HEK293T (cell line): ENCODE measurements at regions not wholly inside any gene's neighbourhood (a gene's known extent, or its start where the extent isn't known, plus 50 kb on each side); places are given as distances from the start of the nearest gene placed in this dataset.

Experiments
- BHLHE40 ChIP-seq: fragments of 450-650 bp; IDR thresholded peaks from 2 replicates; pipeline ENCODE4 v1.6.1; 2016; ENCODE audit warnings: mild to moderate bottlenecking, moderate library complexity, borderline replicate concordance
- ELF4 ChIP-seq: fragments of 450-650 bp; IDR thresholded peaks from 2 replicates; pipeline ENCODE4 v1.6.1; 2017; ENCODE audit warnings: antibody characterized with exemption
- FOXA1 ChIP-seq: fragments of 450-650 bp; IDR thresholded peaks from 2 replicates; pipeline ENCODE4 v1.6.1; 2016; ENCODE audit warnings: mild to moderate bottlenecking
- FOXK2 ChIP-seq: fragments of 450-650 bp; IDR thresholded peaks from 2 replicates; pipeline ENCODE4 v1.6.1; 2016; ENCODE audit warnings: mild to moderate bottlenecking
- FOXM1 ChIP-seq: fragments of 450-650 bp; IDR thresholded peaks from 2 replicates; pipeline ENCODE4 v1.6.1; 2017; ENCODE audit warnings: mild to moderate bottlenecking, borderline replicate concordance
- L3MBTL2 ChIP-seq: fragments of 450-650 bp; conservative IDR thresholded peaks from 2 replicates; pipeline ENCODE4 v1.6.1; 2016; ENCODE audit warnings: mild to moderate bottlenecking
- NFRKB ChIP-seq: fragments of 450-650 bp; IDR thresholded peaks from 2 replicates; pipeline ENCODE4 v1.6.1; 2016; ENCODE audit warnings: mild to moderate bottlenecking, moderate library complexity
- SP1 ChIP-seq: fragments of 450-650 bp; IDR thresholded peaks from 2 replicates; pipeline ENCODE4 v1.6.1; 2017
- SUZ12 ChIP-seq: fragments of 450-650 bp; IDR thresholded peaks from 2 replicates; pipeline ENCODE4 v1.6.1; 2016; ENCODE audit warnings: mild to moderate bottlenecking
- TARDBP ChIP-seq: fragments of 450-650 bp; IDR thresholded peaks from 2 replicates; pipeline ENCODE4 v1.6.1; 2016
- TF ChIP-seq, protein P1 (sequence below): fragments of 450-650 bp; IDR thresholded peaks from 2 replicates; pipeline ENCODE4 v1.6.1; 2016

DNA sequence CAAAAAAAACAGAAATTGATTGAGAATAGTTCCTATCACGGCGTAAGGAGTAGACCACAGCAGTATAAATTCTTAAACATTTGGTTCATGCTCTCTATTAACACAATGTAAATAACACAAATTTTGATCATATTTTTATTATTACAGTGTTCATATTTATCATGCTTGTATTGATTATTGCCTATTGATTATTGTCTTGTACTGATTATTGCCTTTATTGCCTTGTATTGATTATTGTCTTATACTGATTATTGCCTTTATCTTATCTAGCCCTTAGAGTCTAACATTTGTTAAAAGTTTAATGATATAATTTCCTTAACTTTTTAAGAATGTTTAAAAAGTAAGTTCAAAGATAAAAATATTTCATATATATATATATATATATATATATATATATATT, 460.7 kb downstream of the KCNT2 start:
- no peak for TF ChIP-seq NFRKB
- no peak for TF ChIP-seq ELF4
- no peak for TF ChIP-seq TARDBP
- TF ChIP-seq FOXA1, result no peak
- TF ChIP-seq L3MBTL2, result no peak
- TF ChIP-seq, protein P1, sequence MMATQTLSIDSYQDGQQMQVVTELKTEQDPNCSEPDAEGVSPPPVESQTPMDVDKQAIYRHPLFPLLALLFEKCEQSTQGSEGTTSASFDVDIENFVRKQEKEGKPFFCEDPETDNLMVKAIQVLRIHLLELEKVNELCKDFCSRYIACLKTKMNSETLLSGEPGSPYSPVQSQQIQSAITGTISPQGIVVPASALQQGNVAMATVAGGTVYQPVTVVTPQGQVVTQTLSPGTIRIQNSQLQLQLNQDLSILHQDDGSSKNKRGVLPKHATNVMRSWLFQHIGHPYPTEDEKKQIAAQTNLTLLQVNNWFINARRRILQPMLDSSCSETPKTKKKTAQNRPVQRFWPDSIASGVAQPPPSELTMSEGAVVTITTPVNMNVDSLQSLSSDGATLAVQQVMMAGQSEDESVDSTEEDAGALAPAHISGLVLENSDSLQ, result no peak
- TF ChIP-seq BHLHE40, result no peak
- TF ChIP-seq FOXM1, result no peak
- TF ChIP-seq FOXK2, result no peak
- TF ChIP-seq SP1, result no peak
- TF ChIP-seq SUZ12, result no peak
